Pancreas (tissue), 10 donors: ENCODE measurements at regions not wholly inside any gene's neighbourhood (a gene's known extent, or its start where the extent isn't known, plus 50 kb on each side); places are given as distances from the start of the nearest gene placed in this dataset.

Source experiments
- ATAC-seq, 4 donors: fragments of 200-7000 bp; cut with Tn5 transposase; one replicate each; pipeline versions ENCODE4 v1.8.0 to v1.9.1; 2020; ENCODE audit warnings: mild to moderate bottlenecking in 4 of 4, moderate library complexity in 4 of 4
- DNase-seq, 6 donors: peaks; one replicate each; pipeline ENCODE4 v3.0.0-alpha.2; 2020
- FAIRE-seq: peaks from 2 replicates; lab custom pipeline; 2012; peaks lifted over from hg19 to GRCh38; lab: Jason Lieb, UNC
- H3K27ac ChIP-seq, 4 donors: fragments of 200-600 bp; sonication (generic); 1 replicate in 3 of 4; 2 replicates in 1 of 4; pipeline versions ENCODE4 v1.5.0 to v1.8.0; 2020
- H3K27me3 ChIP-seq, 4 donors: fragments of 200-600 bp; one replicate each; pipeline ENCODE4 v1.8.0; 2021
- H3K36me3 ChIP-seq, 3 donors: fragments of 200-600 bp; sonication (generic) in 1 of 3; one replicate each; pipeline versions ENCODE4 v1.5.0 to v1.8.0; 2020 to 2021
- H3K4me1 ChIP-seq, 3 donors: fragments of 200-600 bp; one replicate each; pipeline ENCODE4 v1.8.0; 2021
- H3K4me3 ChIP-seq, 4 donors: fragments of 200-600 bp; sonication (generic) in 2 of 4; one replicate each; pipeline versions ENCODE4 v1.5.0 to v1.8.0; 2020 to 2021
- H3K9me3 ChIP-seq, 4 donors: fragments of 200-600 bp; one replicate each; pipeline ENCODE4 v1.8.0; 2021
- CTCF ChIP-seq, 4 donors: fragments of 200-600 bp; sonication (generic) in 3 of 4; IDR thresholded peaks; one replicate each; pipeline versions ENCODE4 v1.5.0 to v1.8.0; 2021; ENCODE audit warnings: antibody characterized with exemption in 4 of 4
- WGBS, 2 donors: extraction: QIAGEN DNeasy Blood & Tissue Kit; methylation state at CpG; one replicate each; pipeline ENCODE4 v1.1.7; 2013; 5-methylcytosine and 5-hydroxymethylcytosine counted together
- intact Hi-C, 3 donors: fragments of 100-400 bp; cut with DNase I; formaldehyde crosslinking; loops; one replicate each; pipeline versions ENCODE4 v1.11.1 to v1.14.2; 2022
- donor health status: healthy with polysubstance abuse.
- donor health status: DM: no; HTN: no; CAD: no; lungs with moderate emphysema.
- donor health status: DM: no; HTN: no; CAD: no.
- donor health status: control.
- donor health status: control.
- donor health status: Bipolar disorder and iron deficiency.
- donor health status: DM: yes; HTN: yes; CAD: no.
- donor health status: DM: no; HTN: no; CAD: no.
- donor health status: DM: no; HTN: no; CAD: no.
- donor health status: DM: yes; HTN: yes; CAD: no.

- Histone ChIP-seq H3K27me3 (no peaks in the 10 kb centered on the region), H3K4me3 (no peak overlapping the region), H3K4me1 (no peaks in the 10 kb centered on the region), H3K27ac (no peak overlapping the region), H3K36me3 (no peaks in the 10 kb centered on the region), H3K9me3 (no peaks in the 10 kb centered on the region)
- ATAC-seq (peak in 1 of 4 donors; percentile 24), FAIRE-seq (no peak), DNase-seq (no peak)
- 45 to 51% methylated on average over 4 of the region's 4 CpGs for WGBS, 2 donors
- intact Hi-C loops = no loop called here
- TF ChIP-seq CTCF (IDR thresholded peaks at IDR 0.05) = no peak
These were observed 120.9 kb upstream of the FREM2 start for GRCh38 chr13:38566023-38566422.

- no peaks in the 10 kb centered on the region for H3K27me3 ChIP-seq
- no peaks in the 10 kb centered on the region for H3K4me1 ChIP-seq
- no peak for TF ChIP-seq CTCF (IDR thresholded peaks at IDR 0.05)
- H3K27ac ChIP-seq = no peak overlapping the region
- H3K36me3 ChIP-seq = no peaks in the 10 kb centered on the region
- intact Hi-C loops = no loop called here
- no peak overlapping the region for H3K4me3 ChIP-seq
- ATAC-seq (no peak), FAIRE-seq (no peak), DNase-seq (no peak)
- 60 to 62% methylated on average over 3 of the region's 3 CpGs for WGBS, 2 donors
- no peaks in the 10 kb centered on the region for H3K9me3 ChIP-seq
These were observed 120.4 kb upstream of the FREM2 start for GRCh38 chr13:38566519-38566918.

- H3K27ac ChIP-seq = no peak overlapping the region
- H3K27me3 ChIP-seq = no peaks in the 10 kb centered on the region
- FAIRE-seq = no peak
- peaks cover 0 to 4% (median 0%) of the 10 kb centered on the region in 3 donors for H3K4me1 ChIP-seq
- no peaks in the 10 kb centered on the region for H3K36me3 ChIP-seq
- TF ChIP-seq CTCF (IDR thresholded peaks at IDR 0.05) = no peak
- ATAC-seq = no peak
- no peaks in the 10 kb centered on the region for H3K9me3 ChIP-seq
- H3K4me3 ChIP-seq = no peak overlapping the region
- WGBS, 2 donors = 67 to 83% methylated on average over 1 of the region's 1 CpG
- intact Hi-C loops = no loop called here
- DNase-seq = no peak
These were observed 116.2 kb upstream of the FREM2 start for GRCh38 chr13:38570706-38571105.

GRCh38 chr13:38575427-38575826 lies 111.5 kb upstream of the FREM2 start:
- no peak overlapping the region for H3K4me3 ChIP-seq
- no peak overlapping the region for H3K27ac ChIP-seq
- peaks cover 0 to 4% (median 0%) of the 10 kb centered on the region in 3 donors for H3K4me1 ChIP-seq
- DNase-seq (no peak), ATAC-seq (no peak), FAIRE-seq (no peak)
- 30 to 39% methylated on average over 2 of the region's 2 CpGs for WGBS, 2 donors
- no peaks in the 10 kb centered on the region for H3K36me3 ChIP-seq
- H3K9me3 ChIP-seq = no peaks in the 10 kb centered on the region
- no peaks in the 10 kb centered on the region for H3K27me3 ChIP-seq
- intact Hi-C loops = no loop called here
- no peak for TF ChIP-seq CTCF (IDR thresholded peaks at IDR 0.05)

- no peak overlapping the region for H3K4me3 ChIP-seq
- WGBS, 2 donors = 63 to 79% methylated on average over 3 of the region's 3 CpGs
- FAIRE-seq = no peak
- peaks cover 0 to 4% (median 0%) of the 10 kb centered on the region in 3 donors for H3K4me1 ChIP-seq
- ATAC-seq = peak in 1 of 4 donors; percentile 46
- intact Hi-C loops = no loop called here
- H3K36me3 ChIP-seq = no peaks in the 10 kb centered on the region
- no peaks in the 10 kb centered on the region for H3K27me3 ChIP-seq
- DNase-seq = no peak
- no peaks in the 10 kb centered on the region for H3K9me3 ChIP-seq
- no peak overlapping the region for H3K27ac ChIP-seq
- no peak for TF ChIP-seq CTCF (IDR thresholded peaks at IDR 0.05)
These were observed 109.8 kb upstream of the FREM2 start for GRCh38 chr13:38577048-38577447.
